Hematopoietic multipotent progenitor cell treated with erythropoietin and hydrocortisone succinate and interleukin-3 and kit ligand, for 4 days (in vitro differentiated cells): ENCODE measurements at regions not wholly inside any gene's neighbourhood (a gene's known extent, or its start where the extent isn't known, plus 50 kb on each side); places are given as distances from the start of the nearest gene placed in this dataset.

Experiments
- DNase-seq: peaks from one replicate; pipeline ENCODE4 v3.0.0-alpha.2; 2015

DNA sequence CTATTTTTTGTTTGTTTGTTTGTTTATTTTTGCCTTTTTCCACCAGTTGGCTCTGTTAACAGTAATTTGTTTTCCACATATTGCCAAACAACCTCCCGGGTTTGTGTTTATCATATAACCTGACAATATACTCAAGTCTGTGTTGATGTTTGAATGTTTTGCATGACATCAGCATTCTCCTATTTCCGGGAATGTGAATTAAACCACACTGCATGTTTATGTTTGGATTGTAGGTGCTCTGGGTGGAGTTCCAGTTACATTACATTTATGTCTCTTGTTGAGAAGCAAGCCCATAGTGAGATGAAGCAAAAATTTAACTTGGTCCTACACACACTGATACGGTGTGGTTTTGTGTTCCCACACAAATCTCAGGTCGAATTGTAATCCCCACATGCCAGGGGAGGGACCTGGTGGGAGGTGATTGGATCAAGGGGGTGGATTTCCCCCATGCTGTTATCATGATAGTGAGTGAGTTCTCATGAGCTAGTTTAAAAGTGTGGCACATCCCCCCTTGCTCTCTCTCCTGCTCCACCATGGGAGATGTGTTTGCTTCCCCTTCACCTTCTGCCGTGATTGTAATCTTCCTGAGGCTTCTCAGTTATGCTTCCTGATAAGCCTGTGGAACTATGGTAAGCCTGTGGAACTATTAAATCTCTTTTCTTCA lies 54.4 kb upstream of the CLNK start:
- DNase-seq = no peak

DNA sequence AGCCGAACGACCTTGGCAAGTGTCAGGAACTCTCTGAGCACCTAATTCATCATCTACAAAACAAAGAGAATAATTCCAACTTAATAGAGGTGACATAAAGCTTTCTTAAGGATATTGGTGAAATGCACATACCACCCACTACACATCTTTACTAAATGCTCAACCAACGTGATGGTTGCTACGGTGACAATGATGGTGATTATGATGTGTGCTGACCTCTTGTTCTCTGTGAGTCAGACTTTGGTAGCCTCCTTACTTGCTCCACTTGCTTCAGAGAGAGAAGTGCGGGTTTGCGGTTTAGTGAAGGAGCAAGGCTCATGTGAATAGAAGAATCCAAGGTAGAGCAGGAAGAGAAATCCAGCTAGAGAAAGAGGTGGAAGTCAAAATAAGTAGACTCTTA lies 52.8 kb upstream of the CLNK start:
- DNase-seq = no peak

DNA sequence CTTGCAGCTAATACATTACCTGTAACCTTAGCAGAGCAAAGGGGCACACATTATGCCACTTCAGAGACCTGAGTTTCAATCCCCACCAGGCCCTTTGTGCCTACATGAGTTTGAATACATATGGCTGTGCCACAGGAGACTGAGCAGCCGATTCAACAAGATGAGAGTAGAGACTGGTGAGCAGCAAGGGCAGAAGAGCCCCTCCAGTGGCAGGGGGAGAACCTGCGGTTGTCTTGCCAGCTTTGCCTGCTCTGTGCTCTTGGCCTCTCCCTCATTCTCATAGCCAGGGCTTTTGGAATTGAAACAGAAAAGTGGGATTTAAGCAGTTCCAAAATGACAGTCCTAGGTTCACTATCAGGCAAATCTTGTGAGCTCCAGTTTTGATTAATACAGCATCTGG lies 52.3 kb upstream of the CLNK start:
- no peak for DNase-seq

DNA sequence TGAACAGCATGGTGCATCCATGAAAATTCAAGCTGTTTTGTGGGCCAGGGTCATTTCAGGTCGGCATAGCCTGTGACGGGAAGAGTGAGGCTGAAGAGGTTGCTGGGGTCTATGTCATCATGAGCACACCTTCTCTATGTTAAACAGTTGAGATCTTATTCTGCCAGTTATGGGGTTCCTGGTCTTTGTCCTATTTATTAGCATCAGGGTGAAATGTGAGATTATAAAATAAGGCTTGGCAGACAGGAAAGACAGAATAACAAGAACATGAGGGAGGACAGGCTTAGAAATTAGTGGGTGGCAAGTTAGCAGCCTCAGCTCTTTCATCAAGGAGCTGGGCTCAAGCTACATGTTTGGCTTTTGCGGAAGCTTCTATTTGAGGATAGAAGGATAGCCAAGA lies 51.7 kb upstream of the CLNK start:
- no peak for DNase-seq

DNA sequence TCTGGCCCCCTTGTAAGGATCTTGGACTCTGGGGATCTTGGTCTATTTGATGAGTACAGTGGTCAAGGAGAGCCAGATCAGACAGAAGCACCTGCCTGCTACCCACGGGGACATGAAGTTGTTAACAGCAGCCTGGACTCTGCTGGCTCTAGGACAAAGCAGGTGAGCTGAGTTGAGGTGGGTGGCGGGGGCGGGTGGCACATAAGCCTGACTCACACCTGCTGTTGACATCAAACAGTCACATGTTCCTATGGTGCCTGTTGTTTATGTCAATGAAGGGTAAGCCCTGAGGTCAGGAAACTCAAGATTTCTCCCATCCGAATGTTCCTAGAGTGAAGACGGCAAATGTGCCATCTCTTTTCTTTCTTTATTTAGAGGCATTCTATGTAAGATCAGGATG lies 50.1 kb upstream of the CLNK start:
- no peak for DNase-seq
